Smooth muscle cell (in vitro differentiated cells): ENCODE measurements at regions not wholly inside any gene's neighbourhood (a gene's known extent, or its start where the extent isn't known, plus 50 kb on each side); places are given as distances from the start of the nearest gene placed in this dataset.

Experiments used
- DNase-seq: peaks from one replicate; lab custom pipeline; 2025; ENCODE audit not compliant: unreplicated experiment; lab: John Stamatoyannopoulos, UW
- H2AFZ ChIP-seq: fragments of 200-600 bp; sonication (generic); 2 replicates; pipeline ENCODE4 v1.6.0; 2016; ENCODE audit warnings: antibody characterized with exemption, low read depth, mild to moderate bottlenecking
- H3F3A ChIP-seq: fragments of 200-600 bp; sonication (generic); 2 replicates; pipeline ENCODE4 v1.6.0; 2017; ENCODE audit warnings: antibody characterized with exemption, low read depth
- H3K27ac ChIP-seq: fragments of 200-600 bp; sonication (generic); 2 replicates; pipeline ENCODE4 v1.5.1; 2016; ENCODE audit warnings: low read depth, mild to moderate bottlenecking
- H3K27me3 ChIP-seq: fragments of 200-600 bp; sonication (generic); 2 replicates; pipeline ENCODE4 v1.6.1; 2016; ENCODE audit warnings: low read depth, mild to moderate bottlenecking
- H3K36me3 ChIP-seq: fragments of 200-600 bp; sonication (generic); 2 replicates; pipeline ENCODE4 v1.5.1; 2016; ENCODE audit warnings: low read depth
- H3K4me1 ChIP-seq: fragments of 200-600 bp; sonication (generic); 2 replicates; pipeline ENCODE4 v1.5.1; 2016; ENCODE audit warnings: low read depth
- H3K4me2 ChIP-seq: fragments of 200-600 bp; sonication (generic); 2 replicates; pipeline ENCODE4 v1.6.0; 2016; ENCODE audit warnings: mild to moderate bottlenecking
- H3K4me3 ChIP-seq: fragments of 200-600 bp; sonication (generic); 2 replicates; pipeline ENCODE4 v1.5.1; 2016; ENCODE audit warnings: mild to moderate bottlenecking
- H3K79me2 ChIP-seq: fragments of 200-600 bp; sonication (generic); 2 replicates; pipeline ENCODE4 v1.6.0; 2016; ENCODE audit warnings: low read depth, mild to moderate bottlenecking
- H3K9ac ChIP-seq: fragments of 200-600 bp; sonication (generic); 2 replicates; pipeline ENCODE4 v1.6.0; 2016; ENCODE audit warnings: low read depth
- H3K9me3 ChIP-seq: fragments of 200-600 bp; sonication (generic); replicated peaks from 2 replicates; pipeline ENCODE4 v1.5.1; 2016; ENCODE audit warnings: low read depth
- H4K20me1 ChIP-seq: fragments of 200-600 bp; sonication (generic); 2 replicates; pipeline ENCODE4 v1.6.0; 2016; ENCODE audit warnings: low read depth
- CTCF ChIP-seq: fragments of 200-600 bp; sonication (generic); IDR thresholded peaks from 2 replicates; pipeline ENCODE4 v1.5.1; 2017; ENCODE audit warnings: borderline replicate concordance, mild to moderate bottlenecking, antibody characterized with exemption; ENCODE audit not compliant: insufficient read depth, poor library complexity, severe bottlenecking
- WGBS: methylation state at CpG from one replicate; pipeline ENCODE4 v1.1.7; 2016; ENCODE audit warnings: low lambda C conversion rate; 5-methylcytosine and 5-hydroxymethylcytosine counted together

GRCh38 chr11:19520681-19521080, 192.0 kb upstream of the NAV2 start:
- Histone ChIP-seq H3K79me2 (no peaks in the 10 kb centered on the region), H2AFZ (no peak overlapping the region), H3K9me3 (no peaks in the 10 kb centered on the region), H4K20me1 (no peaks in the 10 kb centered on the region), H3K27ac (no peak overlapping the region), H3K9ac (no peak overlapping the region), H3F3A (no peaks in the 10 kb centered on the region), H3K36me3 (no peaks in the 10 kb centered on the region), H3K4me3 (no peak overlapping the region), H3K27me3 (peaks cover 28% of the 10 kb centered on the region), H3K4me1 (peaks cover 13% of the 10 kb centered on the region), H3K4me2 (no peak overlapping the region)
- TF ChIP-seq CTCF = no peak
- WGBS = 81% methylated on average over 5 of the region's 5 CpGs
- no peak for DNase-seq

GRCh38 chr11:19519912-19520641, 192.6 kb upstream of the NAV2 start:
- no peaks in the 10 kb centered on the region for H3K79me2 ChIP-seq
- no peak overlapping the region for H3K4me3 ChIP-seq
- DNase-seq = no peak
- peaks cover 13% of the 10 kb centered on the region for H3K4me1 ChIP-seq
- no peak overlapping the region for H3K27ac ChIP-seq
- no peaks in the 10 kb centered on the region for H4K20me1 ChIP-seq
- H3K9ac ChIP-seq = no peak overlapping the region
- no peaks in the 10 kb centered on the region for H3K9me3 ChIP-seq
- TF ChIP-seq CTCF = no peak
- H3K36me3 ChIP-seq = no peaks in the 10 kb centered on the region
- H3K4me2 ChIP-seq = no peak overlapping the region
- no peak overlapping the region for H2AFZ ChIP-seq
- H3K27me3 ChIP-seq = peaks cover 30% of the 10 kb centered on the region
- 54% methylated on average over 8 of the region's 8 CpGs for WGBS
- H3F3A ChIP-seq = no peaks in the 10 kb centered on the region

- no peak for TF ChIP-seq CTCF
- 69% methylated on average over 4 of the region's 4 CpGs for WGBS
- Histone ChIP-seq H3K79me2 (no peaks in the 10 kb centered on the region), H3K27ac (no peak overlapping the region), H3K9ac (no peak overlapping the region), H3K4me3 (no peak overlapping the region), H2AFZ (no peak overlapping the region), H4K20me1 (no peaks in the 10 kb centered on the region), H3K4me1 (peaks cover 13% of the 10 kb centered on the region), H3K27me3 (peaks cover 30% of the 10 kb centered on the region), H3K9me3 (no peaks in the 10 kb centered on the region), H3F3A (no peaks in the 10 kb centered on the region), H3K36me3 (no peaks in the 10 kb centered on the region), H3K4me2 (no peak overlapping the region)
- no peak for DNase-seq
Measured at GRCh38 chr11:19519353-19519752, 193.3 kb upstream of the NAV2 start.

- TF ChIP-seq CTCF = no peak
- 94% methylated on average over 2 of the region's 2 CpGs for WGBS
- Histone ChIP-seq H3F3A (no peaks in the 10 kb centered on the region), H3K9me3 (no peaks in the 10 kb centered on the region), H3K36me3 (no peaks in the 10 kb centered on the region), H3K4me2 (no peak overlapping the region), H3K79me2 (no peaks in the 10 kb centered on the region), H3K4me1 (no peaks in the 10 kb centered on the region), H3K27me3 (peaks cover 42% of the 10 kb centered on the region), H3K27ac (no peak overlapping the region), H3K9ac (no peak overlapping the region), H3K4me3 (no peak overlapping the region), H4K20me1 (no peaks in the 10 kb centered on the region), H2AFZ (no peak overlapping the region)
- no peak for DNase-seq
Measured at GRCh38 chr11:19513253-19513652, 199.4 kb upstream of the NAV2 start.
